ENCODE measurements at regions not wholly inside any gene's neighbourhood (a gene's known extent, or its start where the extent isn't known, plus 50 kb on each side); places are given as distances from the start of the nearest gene placed in this dataset.

DNA sequence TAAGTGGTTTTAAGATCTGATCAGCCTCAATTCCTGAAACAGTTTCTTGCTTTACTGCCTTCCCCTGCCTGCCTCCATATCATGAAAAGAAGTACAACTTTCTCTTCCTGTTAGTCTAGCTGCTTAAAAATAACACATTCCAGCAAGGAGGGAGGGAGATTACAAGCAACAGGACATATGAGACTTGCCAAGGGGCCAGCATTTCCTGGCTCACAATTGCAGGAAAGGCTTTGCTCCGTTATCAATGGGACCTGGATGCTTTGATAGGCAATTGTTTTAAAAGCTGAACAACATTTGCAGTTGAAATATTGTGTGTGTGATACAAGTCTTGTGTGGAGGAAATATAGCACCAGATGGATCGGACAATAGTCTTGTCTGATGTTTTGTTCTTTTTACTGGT is 425.0 kb downstream of the FAT4 start:
- H3K4me3 ChIP-seq (ENCODE audit: low read depth in 1 of 3, low read length in 3 of 3), result no peak overlapping the region
- WGBS, result 60% methylated on average over 2 of the region's 2 CpGs
- DNase-seq (ENCODE audit: low spot score), result no peak
- no peaks in the 10 kb centered on the region for H3K36me3 ChIP-seq (ENCODE audit: control insufficient read depth in 4 of 4, insufficient read depth in 3 of 4, low read depth in 1 of 4, low read length in 3 of 4)
- H3K9ac ChIP-seq (ENCODE audit: low read depth in 1 of 2, low read length in 2 of 2), result no peak overlapping the region
- H3K9me3 ChIP-seq (ENCODE audit: control insufficient read depth in 4 of 4, low read length in 3 of 4), result no peaks in the 10 kb centered on the region
- no peaks in the 10 kb centered on the region for H3K27me3 ChIP-seq (ENCODE audit: control insufficient read depth in 4 of 4, insufficient read depth in 4 of 4, low read length in 3 of 4)
- TF ChIP-seq, protein P1, sequence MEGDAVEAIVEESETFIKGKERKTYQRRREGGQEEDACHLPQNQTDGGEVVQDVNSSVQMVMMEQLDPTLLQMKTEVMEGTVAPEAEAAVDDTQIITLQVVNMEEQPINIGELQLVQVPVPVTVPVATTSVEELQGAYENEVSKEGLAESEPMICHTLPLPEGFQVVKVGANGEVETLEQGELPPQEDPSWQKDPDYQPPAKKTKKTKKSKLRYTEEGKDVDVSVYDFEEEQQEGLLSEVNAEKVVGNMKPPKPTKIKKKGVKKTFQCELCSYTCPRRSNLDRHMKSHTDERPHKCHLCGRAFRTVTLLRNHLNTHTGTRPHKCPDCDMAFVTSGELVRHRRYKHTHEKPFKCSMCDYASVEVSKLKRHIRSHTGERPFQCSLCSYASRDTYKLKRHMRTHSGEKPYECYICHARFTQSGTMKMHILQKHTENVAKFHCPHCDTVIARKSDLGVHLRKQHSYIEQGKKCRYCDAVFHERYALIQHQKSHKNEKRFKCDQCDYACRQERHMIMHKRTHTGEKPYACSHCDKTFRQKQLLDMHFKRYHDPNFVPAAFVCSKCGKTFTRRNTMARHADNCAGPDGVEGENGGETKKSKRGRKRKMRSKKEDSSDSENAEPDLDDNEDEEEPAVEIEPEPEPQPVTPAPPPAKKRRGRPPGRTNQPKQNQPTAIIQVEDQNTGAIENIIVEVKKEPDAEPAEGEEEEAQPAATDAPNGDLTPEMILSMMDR (IDR thresholded peaks at IDR 0.05; ENCODE audit: low read depth, low read length, missing input control), result no peak
- TF ChIP-seq NR2F2 (IDR thresholded peaks at IDR 0.05) (peak; percentile 33), FOXA1 (IDR thresholded peaks at IDR 0.05) (no peak), FOXA2 (IDR thresholded peaks at IDR 0.05) (no peak), RAD21 (IDR thresholded peaks at IDR 0.05) (peak; percentile 19 to 51), HNF4G (IDR thresholded peaks at IDR 0.05) (no peak)
- H3K27ac ChIP-seq (ENCODE audit: low read depth in 1 of 2, low read length in 2 of 2), result peak overlapping the region in 1 of 2 donors; percentile 3
- no peaks in the 10 kb centered on the region for H3K4me1 ChIP-seq (ENCODE audit: control insufficient read depth in 4 of 4, insufficient read depth in 4 of 4, low read length in 3 of 4)

DNA sequence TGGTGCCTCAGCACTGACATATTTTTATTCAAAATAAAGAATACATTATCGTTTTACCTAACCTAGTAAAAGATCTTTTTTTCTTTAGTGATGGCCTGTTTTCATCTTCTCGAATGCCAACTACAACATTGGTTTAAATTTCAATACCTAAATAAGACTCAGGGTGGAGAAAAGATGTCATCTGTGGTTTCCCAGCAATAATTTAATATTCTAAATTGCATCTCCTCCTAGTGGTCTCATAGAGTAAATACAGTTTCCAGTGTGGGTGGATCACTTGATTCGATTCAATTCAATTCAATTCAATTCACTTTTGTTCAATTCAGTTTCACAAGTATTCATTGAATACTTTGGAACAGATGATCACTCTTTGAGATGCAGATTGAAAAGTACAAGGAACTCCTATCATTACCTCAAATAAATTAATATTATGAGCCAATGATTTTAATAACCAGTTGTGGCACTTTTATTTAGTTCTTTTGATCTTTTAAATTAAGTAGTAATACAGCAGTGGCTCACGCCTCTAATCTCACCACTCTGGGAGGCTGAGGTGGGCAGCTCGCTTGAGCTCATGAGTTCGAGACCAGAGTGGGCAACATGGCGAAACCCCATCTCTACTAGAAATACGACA is 427.2 kb downstream of the FAT4 start:
- Histone ChIP-seq H3K27me3 (ENCODE audit: control insufficient read depth in 4 of 4, insufficient read depth in 4 of 4, low read length in 3 of 4) (no peaks in the 10 kb centered on the region), H3K9ac (ENCODE audit: low read depth in 1 of 2, low read length in 2 of 2) (no peak overlapping the region), H3K4me1 (ENCODE audit: control insufficient read depth in 4 of 4, insufficient read depth in 4 of 4, low read length in 3 of 4) (no peaks in the 10 kb centered on the region), H3K9me3 (ENCODE audit: control insufficient read depth in 4 of 4, low read length in 3 of 4) (no peaks in the 10 kb centered on the region), H3K36me3 (ENCODE audit: control insufficient read depth in 4 of 4, insufficient read depth in 3 of 4, low read depth in 1 of 4, low read length in 3 of 4) (no peaks in the 10 kb centered on the region), H3K4me3 (ENCODE audit: low read depth in 1 of 3, low read length in 3 of 3) (no peak overlapping the region), H3K27ac (ENCODE audit: low read depth in 1 of 2, low read length in 2 of 2) (no peak overlapping the region)
- TF ChIP-seq, protein P1 (IDR thresholded peaks at IDR 0.05; ENCODE audit: low read depth, low read length, missing input control), result peak; percentile 71
- TF ChIP-seq RAD21 (IDR thresholded peaks at IDR 0.05) (peak; percentile 84 to 89), GABPA (IDR thresholded peaks at IDR 0.05 in 1 of 2, conservative IDR thresholded peaks at IDR 0.05 in 1 of 2) (no peak), EGR1 (IDR thresholded peaks at IDR 0.05; ENCODE audit: low read depth in 2 of 2) (peak in 1 of 2 donors; percentile 46), TAF1 (conservative IDR thresholded peaks at IDR 0.05) (no peak)
- TF ChIP-seq, protein P2, sequence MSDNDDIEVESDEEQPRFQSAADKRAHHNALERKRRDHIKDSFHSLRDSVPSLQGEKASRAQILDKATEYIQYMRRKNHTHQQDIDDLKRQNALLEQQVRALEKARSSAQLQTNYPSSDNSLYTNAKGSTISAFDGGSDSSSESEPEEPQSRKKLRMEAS (IDR thresholded peaks at IDR 0.05), result no peak
- 68% methylated on average over 8 of the region's 8 CpGs for WGBS
- DNase-seq (ENCODE audit: low spot score), result no peak

DNA sequence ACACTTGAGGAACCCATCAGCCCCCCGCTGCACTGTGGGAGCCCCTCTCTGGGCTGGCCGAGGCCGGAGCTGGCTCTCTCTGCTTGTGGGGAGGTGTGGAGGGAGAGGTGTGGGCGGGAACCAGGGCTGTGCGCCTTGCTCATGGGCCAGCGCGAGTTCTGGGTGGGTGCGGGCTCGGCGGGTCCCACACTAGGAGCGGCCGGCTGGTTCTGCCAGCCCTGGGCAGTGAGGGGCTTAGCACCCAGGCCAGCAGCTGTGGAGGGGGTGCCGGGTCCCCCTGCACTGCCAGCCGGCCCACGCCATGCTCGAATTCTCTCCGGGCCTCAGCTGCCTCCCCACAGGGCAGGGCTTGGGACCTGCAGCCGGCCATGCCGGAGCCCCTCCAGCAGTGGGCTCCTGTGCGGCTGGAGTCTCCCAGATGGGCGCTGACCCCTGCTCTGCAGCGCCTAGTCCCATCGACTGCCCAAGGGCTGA is 430.2 kb downstream of the FAT4 start:
- Histone ChIP-seq H3K9me3 (ENCODE audit: control insufficient read depth in 4 of 4, low read length in 3 of 4) (no peaks in the 10 kb centered on the region), H3K27ac (ENCODE audit: low read depth in 1 of 2, low read length in 2 of 2) (no peak overlapping the region), H3K4me1 (ENCODE audit: control insufficient read depth in 4 of 4, insufficient read depth in 4 of 4, low read length in 3 of 4) (no peaks in the 10 kb centered on the region), H3K4me3 (ENCODE audit: low read depth in 1 of 3, low read length in 3 of 3) (no peak overlapping the region), H3K27me3 (ENCODE audit: control insufficient read depth in 4 of 4, insufficient read depth in 4 of 4, low read length in 3 of 4) (no peaks in the 10 kb centered on the region), H3K36me3 (ENCODE audit: control insufficient read depth in 4 of 4, insufficient read depth in 3 of 4, low read depth in 1 of 4, low read length in 3 of 4) (no peaks in the 10 kb centered on the region), H3K9ac (ENCODE audit: low read depth in 1 of 2, low read length in 2 of 2) (no peak overlapping the region)
- 97% methylated on average over 23 of the region's 23 CpGs for WGBS
- DNase-seq (ENCODE audit: low spot score), result no peak
- TF ChIP-seq, protein P3, sequence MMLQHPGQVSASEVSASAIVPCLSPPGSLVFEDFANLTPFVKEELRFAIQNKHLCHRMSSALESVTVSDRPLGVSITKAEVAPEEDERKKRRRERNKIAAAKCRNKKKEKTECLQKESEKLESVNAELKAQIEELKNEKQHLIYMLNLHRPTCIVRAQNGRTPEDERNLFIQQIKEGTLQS (IDR thresholded peaks at IDR 0.05), result no peak
- TF ChIP-seq YY1 (IDR thresholded peaks at IDR 0.05) (no peak), TAF1 (conservative IDR thresholded peaks at IDR 0.05) (no peak), FOXA1 (IDR thresholded peaks at IDR 0.05) (no peak), RXRA (IDR thresholded peaks at IDR 0.05) (no peak), HNF4A (conservative IDR thresholded peaks at IDR 0.05) (no peak), JUND (IDR thresholded peaks at IDR 0.05) (no peak), NR2F2 (IDR thresholded peaks at IDR 0.05) (no peak), FOXA2 (IDR thresholded peaks at IDR 0.05) (no peak), SP1 (IDR thresholded peaks at IDR 0.05) (no peak)
- TF ChIP-seq, protein P4, sequence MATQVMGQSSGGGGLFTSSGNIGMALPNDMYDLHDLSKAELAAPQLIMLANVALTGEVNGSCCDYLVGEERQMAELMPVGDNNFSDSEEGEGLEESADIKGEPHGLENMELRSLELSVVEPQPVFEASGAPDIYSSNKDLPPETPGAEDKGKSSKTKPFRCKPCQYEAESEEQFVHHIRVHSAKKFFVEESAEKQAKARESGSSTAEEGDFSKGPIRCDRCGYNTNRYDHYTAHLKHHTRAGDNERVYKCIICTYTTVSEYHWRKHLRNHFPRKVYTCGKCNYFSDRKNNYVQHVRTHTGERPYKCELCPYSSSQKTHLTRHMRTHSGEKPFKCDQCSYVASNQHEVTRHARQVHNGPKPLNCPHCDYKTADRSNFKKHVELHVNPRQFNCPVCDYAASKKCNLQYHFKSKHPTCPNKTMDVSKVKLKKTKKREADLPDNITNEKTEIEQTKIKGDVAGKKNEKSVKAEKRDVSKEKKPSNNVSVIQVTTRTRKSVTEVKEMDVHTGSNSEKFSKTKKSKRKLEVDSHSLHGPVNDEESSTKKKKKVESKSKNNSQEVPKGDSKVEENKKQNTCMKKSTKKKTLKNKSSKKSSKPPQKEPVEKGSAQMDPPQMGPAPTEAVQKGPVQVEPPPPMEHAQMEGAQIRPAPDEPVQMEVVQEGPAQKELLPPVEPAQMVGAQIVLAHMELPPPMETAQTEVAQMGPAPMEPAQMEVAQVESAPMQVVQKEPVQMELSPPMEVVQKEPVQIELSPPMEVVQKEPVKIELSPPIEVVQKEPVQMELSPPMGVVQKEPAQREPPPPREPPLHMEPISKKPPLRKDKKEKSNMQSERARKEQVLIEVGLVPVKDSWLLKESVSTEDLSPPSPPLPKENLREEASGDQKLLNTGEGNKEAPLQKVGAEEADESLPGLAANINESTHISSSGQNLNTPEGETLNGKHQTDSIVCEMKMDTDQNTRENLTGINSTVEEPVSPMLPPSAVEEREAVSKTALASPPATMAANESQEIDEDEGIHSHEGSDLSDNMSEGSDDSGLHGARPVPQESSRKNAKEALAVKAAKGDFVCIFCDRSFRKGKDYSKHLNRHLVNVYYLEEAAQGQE (IDR thresholded peaks at IDR 0.05), result no peak
- TF ChIP-seq, protein P1 (IDR thresholded peaks at IDR 0.05; ENCODE audit: low read depth, low read length, missing input control), result no peak
